HG03175 (cell line): ENCODE measurements at regions not wholly inside any gene's neighbourhood (a gene's known extent, or its start where the extent isn't known, plus 50 kb on each side); places are given as distances from the start of the nearest gene placed in this dataset.
A peak's percentile ranks its signal among the peaks of the same experiment; 100 is the strongest.
"Not testable (repeated sequence)": the region's sequence is repeated elsewhere in the genome, so short reads cannot be mapped to it uniquely, and the experiment has no call there.

Source experiments
- ATAC-seq: cut with Tn5 transposase; IDR thresholded peaks from one replicate; pipeline ENCODE4 v1.9.1; 2021; ENCODE audit warnings: mild to moderate bottlenecking, moderate library complexity; ENCODE audit not compliant: unreplicated experiment

- no peak for ATAC-seq
Measured at GRCh38 chr7:32228601-32229000, 158.4 kb upstream of the PDE1C start.

- ATAC-seq, result no peak
Measured at GRCh38 chr7:32227746-32228145, 157.5 kb upstream of the PDE1C start.

DNA sequence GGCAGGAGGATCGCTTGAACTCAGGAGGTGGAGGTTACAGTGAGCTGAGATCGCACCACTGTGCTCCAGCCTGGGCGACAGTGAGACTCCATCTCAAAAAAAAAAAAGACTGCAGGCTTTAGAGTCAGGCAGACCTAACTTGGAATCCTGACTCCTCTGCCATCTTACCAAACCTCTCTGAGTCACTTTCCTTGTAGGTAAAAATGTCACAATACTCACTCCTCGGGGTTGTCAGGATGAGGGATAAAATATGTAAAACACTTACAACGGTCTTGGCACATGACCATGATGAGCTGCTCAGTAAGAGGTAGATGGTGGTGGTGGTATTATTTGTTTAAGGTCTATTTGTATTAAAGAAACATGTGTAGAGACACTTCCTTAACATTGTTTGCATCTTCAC lies 154.1 kb upstream of the PDE1C start:
- ATAC-seq, result no peak

DNA sequence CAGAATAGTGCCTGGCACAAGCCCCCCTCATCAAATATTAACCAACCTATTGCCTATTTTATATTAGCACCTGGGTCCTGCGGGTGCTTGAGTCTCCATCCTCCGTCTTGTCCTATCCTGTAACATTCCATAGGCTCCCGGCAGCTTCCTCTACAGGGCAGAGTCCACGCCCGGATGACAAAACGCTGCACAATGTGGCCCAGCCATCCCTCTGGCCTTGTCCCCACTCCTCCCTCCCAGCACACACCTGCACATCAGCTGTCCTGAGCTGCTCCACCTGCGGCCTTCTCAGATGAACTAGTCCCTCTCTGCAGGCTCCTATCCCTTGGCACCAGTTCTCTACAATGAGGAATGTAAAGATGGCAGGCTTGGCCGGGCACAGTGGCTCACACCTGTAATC lies 153.5 kb upstream of the PDE1C start:
- no peak for ATAC-seq

DNA sequence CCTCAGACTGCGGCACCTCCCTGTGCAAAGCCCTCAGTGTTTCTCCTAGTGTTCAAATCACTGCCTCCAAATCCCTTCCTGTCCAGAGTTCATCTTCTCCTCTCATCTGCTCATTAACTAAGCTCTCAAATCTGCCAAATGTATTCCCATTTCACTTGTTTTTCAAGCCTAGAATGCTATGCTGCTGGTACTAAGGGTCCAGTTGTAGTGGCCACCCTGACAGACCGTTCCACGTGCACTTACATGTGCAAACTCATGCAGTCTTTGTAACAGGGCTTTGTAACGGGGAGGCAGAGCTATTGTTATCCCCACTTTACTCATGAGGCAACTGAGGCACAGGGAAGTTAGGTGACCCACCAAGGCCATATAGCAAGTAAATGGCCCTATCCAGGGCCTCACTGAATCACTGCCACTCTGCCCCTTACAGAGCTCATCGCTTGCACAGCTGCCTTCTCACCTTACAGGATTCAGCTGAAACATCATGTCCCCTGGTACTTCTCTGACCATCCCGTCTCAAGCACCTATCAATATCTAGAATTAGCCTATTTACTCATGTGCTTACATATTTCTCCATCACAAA lies 153.0 kb upstream of the PDE1C start:
- ATAC-seq, result no peak

DNA sequence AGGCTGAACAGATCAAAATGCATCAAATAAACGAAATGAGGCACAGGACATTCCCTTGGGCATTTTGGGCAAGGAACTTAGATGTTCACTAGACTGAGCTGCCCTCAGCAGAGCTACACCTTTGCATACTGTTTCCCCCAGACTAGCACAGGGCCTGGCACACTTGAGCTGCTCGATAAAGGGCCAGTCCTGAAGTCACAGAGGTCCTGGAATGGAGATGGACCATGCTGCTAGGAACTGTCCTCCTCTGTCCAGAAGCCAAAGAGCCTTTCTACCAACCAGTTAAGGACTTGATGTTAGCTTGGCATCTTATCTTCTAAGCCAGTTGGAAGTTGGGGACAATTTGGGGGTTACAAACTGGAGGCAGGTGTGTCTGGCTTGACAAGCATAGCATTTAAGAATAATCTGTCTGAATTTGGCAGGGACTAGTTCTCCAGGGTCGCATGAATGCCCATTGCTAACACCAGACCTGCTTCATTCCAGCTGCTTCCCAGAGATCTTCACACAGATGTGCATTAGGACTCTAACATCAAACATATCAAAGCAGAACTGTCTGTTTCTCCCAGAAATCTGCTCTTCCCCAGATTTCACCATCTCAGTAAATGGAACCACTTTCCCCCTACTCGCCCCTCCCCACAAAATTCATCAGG lies 152.2 kb upstream of the PDE1C start:
- no peak for ATAC-seq

- no peak for ATAC-seq
Measured at GRCh38 chr7:32221736-32222135, 151.5 kb upstream of the PDE1C start.

DNA sequence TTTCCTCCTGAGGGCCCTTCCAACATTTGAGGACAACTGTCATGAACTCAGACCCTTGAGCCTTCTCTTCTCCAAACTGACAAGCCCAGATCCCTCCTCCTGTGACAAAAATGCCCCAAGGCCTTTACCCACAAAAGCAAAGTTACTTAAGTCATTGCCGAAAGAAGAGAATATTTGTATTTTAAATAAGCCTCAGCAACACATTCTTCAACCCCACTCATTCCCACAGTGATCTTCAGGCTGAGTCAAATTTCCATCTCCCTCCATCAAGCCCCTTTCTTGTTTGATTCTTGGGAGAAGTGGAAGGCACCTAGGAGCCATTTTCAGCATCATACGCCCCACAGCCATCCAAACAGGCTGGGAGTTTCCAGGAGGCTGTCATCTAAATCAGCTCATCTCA lies 150.8 kb upstream of the PDE1C start:
- no peak for ATAC-seq

- not testable (repeated sequence) for ATAC-seq
Measured at GRCh38 chr7:32219831-32220230, 149.6 kb upstream of the PDE1C start.

- no peak for ATAC-seq
Measured at GRCh38 chr7:32219416-32219815, 149.2 kb upstream of the PDE1C start.

DNA sequence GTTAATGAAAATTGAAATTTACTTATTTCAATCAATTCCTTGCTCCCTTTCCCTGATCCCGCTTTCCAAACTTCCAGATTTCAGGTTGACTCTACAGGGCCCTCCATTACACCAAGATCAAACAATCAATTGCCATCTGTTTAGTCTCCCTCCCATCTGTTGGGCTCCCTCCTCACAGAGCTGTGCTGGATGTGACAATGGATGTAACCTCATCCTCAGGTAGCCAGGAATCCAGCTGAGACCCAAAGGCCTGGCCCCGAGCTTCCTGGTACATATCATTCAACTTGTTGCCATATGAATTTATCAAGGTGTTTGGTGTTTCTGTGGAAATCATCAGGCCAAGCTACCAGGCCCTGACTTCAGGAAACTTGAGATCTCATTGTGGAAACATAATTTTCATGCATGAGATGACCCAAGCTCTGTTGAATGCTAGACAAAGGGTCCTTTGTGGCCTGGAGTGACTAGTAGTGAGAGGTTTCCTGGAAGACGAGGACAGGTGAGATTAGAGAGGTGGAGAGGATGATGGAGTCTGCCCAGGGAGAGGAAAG lies 148.6 kb upstream of the PDE1C start:
- ATAC-seq, result no peak

DNA sequence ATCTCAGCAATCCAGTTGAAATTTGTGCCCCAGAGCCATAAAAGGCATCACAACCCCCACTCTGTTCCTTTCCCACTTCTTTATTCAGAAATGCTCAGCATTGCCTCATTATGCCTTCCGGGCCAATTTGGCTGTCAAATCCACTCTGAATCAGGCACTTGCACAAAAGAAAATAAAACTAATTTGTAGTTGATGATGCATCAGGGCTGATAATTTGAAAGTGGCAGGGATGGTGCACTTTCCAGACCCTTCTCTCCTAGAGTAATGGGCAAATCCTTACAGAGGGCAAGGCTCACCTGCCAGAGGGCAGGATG lies 147.9 kb upstream of the PDE1C start:
- ATAC-seq, result no peak

DNA sequence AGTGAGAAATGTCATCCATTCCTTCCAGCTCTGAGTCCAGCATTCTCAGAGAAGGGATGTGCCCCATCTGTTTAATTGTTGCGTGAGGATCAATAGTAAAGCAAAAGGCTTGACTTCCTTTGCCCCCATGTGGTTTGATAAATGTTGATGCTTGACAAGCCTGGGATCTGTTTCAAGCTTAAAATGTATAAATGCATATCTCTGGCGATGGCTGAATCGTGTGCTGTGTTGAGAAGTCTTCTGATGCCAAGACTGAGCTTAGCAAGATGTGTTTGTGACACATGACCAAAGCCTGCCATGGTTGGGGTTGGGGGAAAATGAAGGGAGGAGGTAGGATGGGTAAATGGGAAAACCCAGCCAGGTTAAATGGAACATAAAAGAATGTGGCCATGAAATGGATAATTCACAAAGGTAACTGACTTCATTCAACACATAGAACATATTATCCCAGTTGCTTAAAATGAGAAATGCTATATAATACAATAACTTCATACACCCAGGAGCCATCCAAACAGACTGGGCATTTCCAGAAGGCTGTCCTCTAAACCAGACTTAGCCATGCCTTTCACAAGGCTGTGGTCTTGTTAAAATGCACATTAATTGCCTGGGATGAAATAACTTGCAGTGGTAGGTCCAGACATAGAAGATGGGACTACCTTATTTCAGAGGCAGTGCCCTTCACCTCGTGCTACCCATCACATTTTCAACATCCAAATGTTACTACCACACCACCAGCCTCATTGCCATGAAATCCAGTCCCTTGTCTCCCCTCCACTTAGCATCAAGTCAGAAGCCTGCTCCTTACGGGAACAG lies 147.3 kb upstream of the PDE1C start:
- no peak for ATAC-seq

DNA sequence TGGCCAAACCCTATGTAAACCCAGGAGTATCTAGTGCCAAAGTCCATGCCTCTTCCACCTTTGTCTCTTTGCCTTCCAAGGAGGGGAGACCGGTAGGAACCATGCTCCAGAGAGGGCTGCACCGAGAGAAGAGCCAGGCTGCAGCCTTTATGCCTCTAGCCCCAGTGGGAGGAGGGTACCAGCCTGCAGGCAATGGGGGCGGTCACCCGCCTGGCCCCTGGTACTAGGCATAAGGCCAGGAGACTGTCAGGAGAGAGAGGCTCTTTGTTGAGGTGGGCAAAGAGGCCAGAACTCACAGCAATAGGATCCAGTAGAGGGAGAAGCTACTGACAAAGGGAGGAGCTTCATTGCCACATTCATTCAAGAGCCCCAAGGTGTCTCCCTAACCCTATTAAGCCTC lies 146.6 kb upstream of the PDE1C start:
- ATAC-seq, result no peak

GRCh38 chr7:32215697-32216096 lies 145.5 kb upstream of the PDE1C start:
- ATAC-seq, result no peak

GRCh38 chr7:32214913-32215312 lies 144.7 kb upstream of the PDE1C start:
- no peak for ATAC-seq

- ATAC-seq, result no peak
Measured at GRCh38 chr7:32212321-32212720, 142.1 kb upstream of the PDE1C start.

DNA sequence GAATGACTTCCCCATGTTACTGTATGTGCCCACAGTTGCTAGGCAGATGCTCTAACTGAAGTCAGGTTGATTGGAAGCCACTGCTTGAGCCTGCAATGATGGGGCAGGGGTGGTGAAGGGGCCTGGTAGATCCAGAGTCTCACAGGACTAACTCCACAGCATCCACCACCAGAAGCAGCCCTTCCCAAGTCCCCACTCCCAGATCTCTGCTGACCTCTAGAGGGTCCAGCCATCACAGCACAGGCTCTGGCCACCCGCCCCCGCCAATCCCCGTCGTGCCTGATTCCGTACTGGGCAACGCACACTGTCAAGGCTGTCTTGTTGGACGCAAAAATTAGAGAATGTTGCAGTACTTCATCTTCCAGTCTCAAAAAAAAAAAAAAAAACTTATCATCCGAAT lies 136.8 kb upstream of the PDE1C start:
- no peak for ATAC-seq

- no peak for ATAC-seq
Measured at GRCh38 chr7:32206488-32206887, 136.3 kb upstream of the PDE1C start.

GRCh38 chr7:32205298-32205824 lies 135.2 kb upstream of the PDE1C start:
- ATAC-seq, result not testable (repeated sequence)

DNA sequence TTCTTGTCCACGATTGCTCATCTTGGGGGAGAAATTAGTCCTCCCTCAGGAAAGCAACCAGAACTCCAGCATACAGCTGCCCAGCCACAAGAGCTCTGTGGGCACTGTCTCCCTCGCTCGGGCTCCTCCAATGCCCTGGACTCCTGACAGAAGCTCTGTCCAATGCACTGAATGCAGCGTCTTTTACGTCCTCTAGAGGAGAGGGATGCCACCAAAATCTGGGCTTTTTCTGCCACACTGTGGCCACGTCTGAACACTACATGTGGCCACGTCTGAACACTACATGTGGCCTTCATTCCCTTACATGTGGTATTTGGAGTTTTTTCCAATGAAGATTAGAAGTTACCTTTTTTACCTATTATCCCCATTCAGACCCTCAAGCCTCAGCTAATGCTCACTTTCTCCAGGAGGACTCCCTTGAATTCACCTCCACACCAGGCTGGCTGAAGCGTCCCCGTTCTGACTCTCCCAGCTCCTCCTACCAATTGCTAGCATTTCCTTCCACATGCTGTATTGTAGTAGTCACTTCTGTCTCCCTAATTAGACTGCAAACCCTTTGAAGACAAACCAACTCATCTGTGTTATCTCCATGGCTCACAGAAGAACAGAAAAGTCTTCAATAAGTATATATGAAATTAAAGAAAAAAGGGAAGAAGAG lies 134.3 kb upstream of the PDE1C start:
- peak; percentile 82 for ATAC-seq
